ENCODE measurements at regions not wholly inside any gene's neighbourhood (a gene's known extent, or its start where the extent isn't known, plus 50 kb on each side); places are given as distances from the start of the nearest gene placed in this dataset.

DNA sequence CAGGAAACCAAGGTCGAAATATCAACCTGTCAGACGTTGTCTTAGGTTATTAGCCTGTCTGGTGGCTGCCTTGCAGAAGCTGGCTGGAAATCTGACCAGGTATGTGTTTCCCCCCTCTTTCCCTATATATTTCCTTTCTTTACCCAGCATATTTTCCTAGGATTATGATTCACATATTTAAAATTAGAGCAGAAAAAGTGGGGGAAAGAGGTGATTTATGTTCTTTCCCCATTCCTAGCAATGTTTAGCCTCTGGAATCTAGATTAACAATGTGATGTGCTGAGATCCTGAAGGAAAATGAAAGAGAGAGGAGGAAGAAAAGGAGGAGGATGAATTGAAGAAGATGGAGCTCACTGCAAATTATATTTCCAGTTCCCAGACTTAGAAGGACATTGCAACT lies 421.4 kb upstream of the AUTS2 start:
- H3K9ac ChIP-seq (ENCODE audit: low read depth in 1 of 2, low read length in 2 of 2), result no peak overlapping the region
- no peaks in the 10 kb centered on the region for H3K36me3 ChIP-seq (ENCODE audit: control insufficient read depth in 4 of 4, insufficient read depth in 3 of 4, low read depth in 1 of 4, low read length in 3 of 4)
- H3K4me1 ChIP-seq (ENCODE audit: control insufficient read depth in 4 of 4, insufficient read depth in 4 of 4, low read length in 3 of 4), result peaks cover 0 to 4% (median 0%) of the 10 kb centered on the region in 4 donors
- TF ChIP-seq GABPA (IDR thresholded peaks at IDR 0.05 in 1 of 2, conservative IDR thresholded peaks at IDR 0.05 in 1 of 2), result no peak
- no peak for TF ChIP-seq HNF4G (IDR thresholded peaks at IDR 0.05)
- no peak for TF ChIP-seq EGR1 (IDR thresholded peaks at IDR 0.05; ENCODE audit: low read depth in 2 of 2)
- H3K4me3 ChIP-seq (ENCODE audit: low read depth in 1 of 3, low read length in 3 of 3), result no peak overlapping the region
- H3K27me3 ChIP-seq (ENCODE audit: control insufficient read depth in 4 of 4, insufficient read depth in 4 of 4, low read length in 3 of 4), result no peaks in the 10 kb centered on the region
- H3K27ac ChIP-seq (ENCODE audit: low read depth in 1 of 2, low read length in 2 of 2), result no peak overlapping the region
- H3K9me3 ChIP-seq (ENCODE audit: control insufficient read depth in 4 of 4, low read length in 3 of 4), result no peaks in the 10 kb centered on the region
- WGBS, result 79% methylated on average over 2 of the region's 2 CpGs
- DNase-seq (ENCODE audit: low spot score), result no peak

DNA sequence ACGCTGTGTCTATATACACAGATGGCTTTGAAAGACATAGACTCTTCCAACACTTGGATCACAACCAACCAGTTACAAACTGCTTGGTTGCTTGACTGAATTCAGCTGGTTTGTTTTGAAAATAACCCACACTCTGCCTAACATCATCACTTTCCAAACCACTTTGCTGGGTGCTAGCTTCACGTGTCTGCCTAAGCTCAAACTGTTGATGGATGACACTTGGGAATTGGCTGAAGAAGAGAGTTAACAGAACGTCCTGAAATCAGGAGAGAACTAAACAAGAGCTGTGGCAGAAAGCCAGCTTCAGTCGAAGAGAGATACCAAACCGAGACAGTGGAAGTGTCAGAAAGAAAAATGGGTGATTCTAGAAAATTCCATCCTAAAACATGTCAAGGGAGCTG lies 420.8 kb upstream of the AUTS2 start:
- DNase-seq (ENCODE audit: low spot score), result no peak
- 62% methylated on average over 5 of the region's 5 CpGs for WGBS

More for the DNA sequence above, 420.8 kb upstream of the AUTS2 start:
- H3K36me3 ChIP-seq (ENCODE audit: control insufficient read depth in 4 of 4, insufficient read depth in 3 of 4, low read depth in 1 of 4, low read length in 3 of 4), result no peaks in the 10 kb centered on the region
- no peak overlapping the region for H3K4me3 ChIP-seq (ENCODE audit: low read depth in 1 of 3, low read length in 3 of 3)
- no peaks in the 10 kb centered on the region for H3K9me3 ChIP-seq (ENCODE audit: control insufficient read depth in 4 of 4, low read length in 3 of 4)
- no peak overlapping the region for H3K27ac ChIP-seq (ENCODE audit: low read depth in 1 of 2, low read length in 2 of 2)
- H3K27me3 ChIP-seq (ENCODE audit: control insufficient read depth in 4 of 4, insufficient read depth in 4 of 4, low read length in 3 of 4), result no peaks in the 10 kb centered on the region
- TF ChIP-seq, protein P1, sequence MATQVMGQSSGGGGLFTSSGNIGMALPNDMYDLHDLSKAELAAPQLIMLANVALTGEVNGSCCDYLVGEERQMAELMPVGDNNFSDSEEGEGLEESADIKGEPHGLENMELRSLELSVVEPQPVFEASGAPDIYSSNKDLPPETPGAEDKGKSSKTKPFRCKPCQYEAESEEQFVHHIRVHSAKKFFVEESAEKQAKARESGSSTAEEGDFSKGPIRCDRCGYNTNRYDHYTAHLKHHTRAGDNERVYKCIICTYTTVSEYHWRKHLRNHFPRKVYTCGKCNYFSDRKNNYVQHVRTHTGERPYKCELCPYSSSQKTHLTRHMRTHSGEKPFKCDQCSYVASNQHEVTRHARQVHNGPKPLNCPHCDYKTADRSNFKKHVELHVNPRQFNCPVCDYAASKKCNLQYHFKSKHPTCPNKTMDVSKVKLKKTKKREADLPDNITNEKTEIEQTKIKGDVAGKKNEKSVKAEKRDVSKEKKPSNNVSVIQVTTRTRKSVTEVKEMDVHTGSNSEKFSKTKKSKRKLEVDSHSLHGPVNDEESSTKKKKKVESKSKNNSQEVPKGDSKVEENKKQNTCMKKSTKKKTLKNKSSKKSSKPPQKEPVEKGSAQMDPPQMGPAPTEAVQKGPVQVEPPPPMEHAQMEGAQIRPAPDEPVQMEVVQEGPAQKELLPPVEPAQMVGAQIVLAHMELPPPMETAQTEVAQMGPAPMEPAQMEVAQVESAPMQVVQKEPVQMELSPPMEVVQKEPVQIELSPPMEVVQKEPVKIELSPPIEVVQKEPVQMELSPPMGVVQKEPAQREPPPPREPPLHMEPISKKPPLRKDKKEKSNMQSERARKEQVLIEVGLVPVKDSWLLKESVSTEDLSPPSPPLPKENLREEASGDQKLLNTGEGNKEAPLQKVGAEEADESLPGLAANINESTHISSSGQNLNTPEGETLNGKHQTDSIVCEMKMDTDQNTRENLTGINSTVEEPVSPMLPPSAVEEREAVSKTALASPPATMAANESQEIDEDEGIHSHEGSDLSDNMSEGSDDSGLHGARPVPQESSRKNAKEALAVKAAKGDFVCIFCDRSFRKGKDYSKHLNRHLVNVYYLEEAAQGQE (IDR thresholded peaks at IDR 0.05), result no peak
- TF ChIP-seq RAD21 (IDR thresholded peaks at IDR 0.05) (no peak), NR2F2 (IDR thresholded peaks at IDR 0.05) (no peak), RXRA (IDR thresholded peaks at IDR 0.05) (no peak), JUND (IDR thresholded peaks at IDR 0.05) (no peak), GABPA (IDR thresholded peaks at IDR 0.05 in 1 of 2, conservative IDR thresholded peaks at IDR 0.05 in 1 of 2) (no peak), MAX (IDR thresholded peaks at IDR 0.05) (no peak), CTCF (IDR thresholded peaks at IDR 0.05; ENCODE audit: low read depth, low read length, missing input control) (no peak)
- H3K4me1 ChIP-seq (ENCODE audit: control insufficient read depth in 4 of 4, insufficient read depth in 4 of 4, low read length in 3 of 4), result peaks cover 0 to 1% (median 0%) of the 10 kb centered on the region in 4 donors
- H3K9ac ChIP-seq (ENCODE audit: low read depth in 1 of 2, low read length in 2 of 2), result no peak overlapping the region
